Liver (tissue), 8 donors: ENCODE measurements at regions not wholly inside any gene's neighbourhood (a gene's known extent, or its start where the extent isn't known, plus 50 kb on each side); places are given as distances from the start of the nearest gene placed in this dataset.

Experiments
- DNase-seq: peaks from one replicate; pipeline ENCODE4 v3.0.0-alpha.2; 2017; ENCODE audit warnings: low spot score
- H3K27ac ChIP-seq, 2 donors: one replicate each; pipeline ENCODE4 v1.7.0; 2013; ENCODE audit warnings: inconsistent platforms in 2 of 2, low read length in 2 of 2, control low read depth in 1 of 2, low read depth in 1 of 2, mild to moderate bottlenecking in 1 of 2
- H3K27me3 ChIP-seq, 4 donors: one replicate each; pipeline versions ENCODE4 v1.6.1 to v1.7.0; 2013; ENCODE audit warnings: low read length in 3 of 4, inconsistent platforms in 1 of 4, mild to moderate bottlenecking in 1 of 4, moderate library complexity in 1 of 4; ENCODE audit not compliant: control insufficient read depth in 4 of 4, insufficient read depth in 4 of 4
- H3K36me3 ChIP-seq, 4 donors: one replicate each; pipeline versions ENCODE4 v1.6.1 to v1.7.0; 2013; ENCODE audit warnings: low read length in 3 of 4, mild to moderate bottlenecking in 3 of 4, low read depth in 1 of 4, moderate library complexity in 1 of 4; ENCODE audit not compliant: control insufficient read depth in 4 of 4, insufficient read depth in 3 of 4
- H3K4me1 ChIP-seq, 4 donors: one replicate each; pipeline versions ENCODE4 v1.6.1 to v1.7.0; 2013; ENCODE audit warnings: low read length in 3 of 4, mild to moderate bottlenecking in 3 of 4, moderate library complexity in 1 of 4; ENCODE audit not compliant: control insufficient read depth in 4 of 4, insufficient read depth in 4 of 4
- H3K4me3 ChIP-seq, 3 donors: one replicate each; pipeline versions ENCODE4 v1.6.1 to v1.7.0; 2013; ENCODE audit warnings: low read length in 3 of 3, control low read depth in 1 of 3, low read depth in 1 of 3, mild to moderate bottlenecking in 1 of 3
- H3K9ac ChIP-seq, 2 donors: one replicate each; pipeline ENCODE4 v1.7.0; 2013; ENCODE audit warnings: low read length in 2 of 2, mild to moderate bottlenecking in 2 of 2, moderate library complexity in 2 of 2, control low read depth in 1 of 2, low read depth in 1 of 2
- H3K9me3 ChIP-seq, 4 donors: one replicate each; pipeline versions ENCODE4 v1.6.1 to v1.7.0; 2013; ENCODE audit warnings: low read length in 3 of 4; ENCODE audit not compliant: control insufficient read depth in 4 of 4
- ATF3 ChIP-seq: IDR thresholded peaks from 2 replicates; pipeline ENCODE4 v1.6.1; 2016; ENCODE audit warnings: antibody characterized with exemption
- CTCF ChIP-seq: fragments of 150-350 bp; IDR thresholded peaks from 2 replicates; pipeline ENCODE4 v1.5.1; 2017; ENCODE audit warnings: improper control_type of control experiment, low read depth, low read length; ENCODE audit not compliant: missing input control
- EGR1 ChIP-seq, 2 donors: IDR thresholded peaks; 2 replicates each; pipeline ENCODE4 v1.6.1; 2016 to 2018; ENCODE audit warnings: antibody characterized with exemption in 2 of 2, low read depth in 2 of 2
- FOXA1 ChIP-seq: IDR thresholded peaks from 2 replicates; pipeline ENCODE4 v1.6.1; 2016; ENCODE audit warnings: antibody characterized with exemption
- FOXA2 ChIP-seq: IDR thresholded peaks from 2 replicates; pipeline ENCODE4 v1.6.1; 2016; ENCODE audit warnings: antibody characterized with exemption
- GABPA ChIP-seq, 2 donors: IDR thresholded peaks in 1 of 2; conservative IDR thresholded peaks in 1 of 2; 2 replicates each; pipeline ENCODE4 v1.6.1; 2016; ENCODE audit warnings: antibody characterized with exemption in 2 of 2, mild to moderate bottlenecking in 1 of 2, moderate library complexity in 1 of 2
- HNF4A ChIP-seq, 2 donors: conservative IDR thresholded peaks; 2 replicates each; pipeline ENCODE4 v1.6.1; 2016; ENCODE audit warnings: antibody characterized with exemption in 2 of 2, mild to moderate bottlenecking in 2 of 2
- HNF4G ChIP-seq: IDR thresholded peaks from 2 replicates; pipeline ENCODE4 v1.6.1; 2016; ENCODE audit warnings: antibody characterized with exemption
- JUND ChIP-seq, 2 donors: IDR thresholded peaks; 2 replicates each; pipeline ENCODE4 v1.6.1; 2016; ENCODE audit warnings: antibody characterized with exemption in 2 of 2
- MAX ChIP-seq: IDR thresholded peaks from 2 replicates; pipeline ENCODE4 v1.6.1; 2016; ENCODE audit warnings: antibody characterized with exemption
- NR2F2 ChIP-seq: IDR thresholded peaks from 2 replicates; pipeline ENCODE4 v1.6.1; 2016; ENCODE audit warnings: antibody characterized with exemption
- RAD21 ChIP-seq, 2 donors: IDR thresholded peaks; 2 replicates each; pipeline ENCODE4 v1.6.1; 2016; ENCODE audit warnings: antibody characterized with exemption in 2 of 2, mild to moderate bottlenecking in 2 of 2
- REST ChIP-seq: IDR thresholded peaks from 2 replicates; pipeline ENCODE4 v1.6.1; 2016; ENCODE audit warnings: antibody characterized with exemption, mild to moderate bottlenecking
- RXRA ChIP-seq, 2 donors: IDR thresholded peaks; 2 replicates each; pipeline ENCODE4 v1.6.1; 2017 to 2018; ENCODE audit warnings: antibody characterized with exemption in 2 of 2, mild to moderate bottlenecking in 1 of 2
- SP1 ChIP-seq: IDR thresholded peaks from 2 replicates; pipeline ENCODE4 v1.6.1; 2018; ENCODE audit warnings: antibody characterized with exemption, mild to moderate bottlenecking
- TAF1 ChIP-seq: conservative IDR thresholded peaks from 2 replicates; pipeline ENCODE4 v1.6.1; 2016; ENCODE audit warnings: antibody characterized with exemption, mild to moderate bottlenecking
- YY1 ChIP-seq: IDR thresholded peaks from 2 replicates; pipeline ENCODE4 v1.6.1; 2016; ENCODE audit warnings: antibody characterized with exemption, mild to moderate bottlenecking
- ZBTB33 ChIP-seq: IDR thresholded peaks from 2 replicates; pipeline ENCODE4 v1.6.1; 2016; ENCODE audit warnings: antibody characterized with exemption
- WGBS: extraction: QIAGEN DNeasy Blood & Tissue Kit; methylation state at CpG from one replicate; pipeline ENCODE4 v1.1.7; 2013; 5-methylcytosine and 5-hydroxymethylcytosine counted together
- donor health status: healthy.
- donor health status: healthy.
- donor health status: healthy.
- donor health status: healthy.
- donor health status: healthy.

GRCh38 chr4:60809486-60809800 lies 390.7 kb upstream of the ADGRL3 start:
- no peak overlapping the region for H3K9ac ChIP-seq
- no peaks in the 10 kb centered on the region for H3K27me3 ChIP-seq
- no peak overlapping the region for H3K27ac ChIP-seq
- 69% methylated on average over 1 of the region's 1 CpG for WGBS
- no peaks in the 10 kb centered on the region for H3K9me3 ChIP-seq
- H3K4me1 ChIP-seq: no peaks in the 10 kb centered on the region
- TF ChIP-seq SP1: no peak
- no peaks in the 10 kb centered on the region for H3K36me3 ChIP-seq
- DNase-seq: no peak
- no peak overlapping the region for H3K4me3 ChIP-seq

- no peak for DNase-seq
- no peak overlapping the region for H3K4me3 ChIP-seq
- 51% methylated on average over 1 of the region's 1 CpG for WGBS
These were observed 387.3 kb upstream of the ADGRL3 start for GRCh38 chr4:60812811-60813210.

More at GRCh38 chr4:60812811-60813210, 387.3 kb upstream of the ADGRL3 start:
- Histone ChIP-seq H3K27me3 (no peaks in the 10 kb centered on the region), H3K9me3 (no peaks in the 10 kb centered on the region), H3K9ac (no peak overlapping the region), H3K36me3 (no peaks in the 10 kb centered on the region), H3K27ac (no peak overlapping the region), H3K4me1 (no peaks in the 10 kb centered on the region)
- TF ChIP-seq CTCF: no peak
- no peak for TF ChIP-seq FOXA1
- TF ChIP-seq RAD21 (IDR thresholded peaks at IDR 0.05): no peak
- TF ChIP-seq FOXA2: no peak
- TF ChIP-seq TAF1: no peak
- no peak for TF ChIP-seq ATF3
- no peak for TF ChIP-seq HNF4G
- no peak for TF ChIP-seq YY1
- TF ChIP-seq JUND (IDR thresholded peaks at IDR 0.05): no peak
- no peak for TF ChIP-seq NR2F2
- no peak for TF ChIP-seq MAX
- no peak for TF ChIP-seq RXRA (IDR thresholded peaks at IDR 0.05)
- TF ChIP-seq HNF4A (conservative IDR thresholded peaks at IDR 0.05): no peak
- no peak for TF ChIP-seq ZBTB33
- no peak for TF ChIP-seq EGR1 (IDR thresholded peaks at IDR 0.05; ENCODE audit: low read depth in 2 of 2)
- no peak for TF ChIP-seq REST
- TF ChIP-seq GABPA (IDR thresholded peaks at IDR 0.05 in 1 of 2, conservative IDR thresholded peaks at IDR 0.05 in 1 of 2): no peak
- no peak for TF ChIP-seq SP1
